GM18951 (cell line): ENCODE measurements at regions not wholly inside any gene's neighbourhood (a gene's known extent, or its start where the extent isn't known, plus 50 kb on each side); places are given as distances from the start of the nearest gene placed in this dataset.
"Not testable (repeated sequence)": the region's sequence is repeated elsewhere in the genome, so short reads cannot be mapped to it uniquely, and the experiment has no call there.

Source experiments
- POLR2A ChIP-seq: IDR thresholded peaks from 4 replicates; pipeline ENCODE4 v1.6.1; 2011; ENCODE audit warnings: mild to moderate bottlenecking; ENCODE audit not compliant: insufficient read length, insufficient read depth; ENCODE audit errors: extremely low read depth
- in situ Hi-C: fragments of 300-500 bp; cut with MboI; formaldehyde crosslinking; loops from one replicate; pipeline ENCODE4 v1.12.0; 2022; ENCODE audit warnings: low sequenced_read_pairs, mixed read lengths, inconsistent platforms; ENCODE audit not compliant: unreplicated experiment

- TF ChIP-seq POLR2A = no peak
- in situ Hi-C loops = no loop called here
These were observed 311.1 kb downstream of the C6orf118 start for GRCh38 chr6:164998297-164998696.

- TF ChIP-seq POLR2A = no peak
- in situ Hi-C loops = no loop called here
These were observed 312.6 kb downstream of the C6orf118 start for GRCh38 chr6:164996838-164997237.

GRCh38 chr6:164991573-164991972, 317.8 kb downstream of the C6orf118 start:
- in situ Hi-C loops = no loop called here
- no peak for TF ChIP-seq POLR2A

- TF ChIP-seq POLR2A = no peak
- in situ Hi-C loops = no loop called here
These were observed 318.5 kb downstream of the C6orf118 start for GRCh38 chr6:164990901-164991300.

- TF ChIP-seq POLR2A = no peak
- in situ Hi-C loops = no loop called here
These were observed 327.0 kb downstream of the C6orf118 start for GRCh38 chr6:164982389-164982788.

GRCh38 chr6:164967102-164967501, 342.3 kb downstream of the C6orf118 start:
- no peak for TF ChIP-seq POLR2A
- in situ Hi-C loops = no loop called here

- in situ Hi-C loops = no loop called here
These were observed 346.6 kb downstream of the C6orf118 start for GRCh38 chr6:164962805-164963204.

GRCh38 chr6:164947164-164947563, 362.2 kb downstream of the C6orf118 start:
- no peak for TF ChIP-seq POLR2A
- in situ Hi-C loops = no loop called here

More at GRCh38 chr6:164962805-164963204, 346.6 kb downstream of the C6orf118 start:
- no peak for TF ChIP-seq POLR2A

GRCh38 chr6:164942271-164942670, 367.1 kb downstream of the C6orf118 start:
- in situ Hi-C loops = no loop called here
- TF ChIP-seq POLR2A = no peak

GRCh38 chr6:164933238-164933794, 376.1 kb downstream of the C6orf118 start:
- in situ Hi-C loops = not testable (repeated sequence)

- TF ChIP-seq POLR2A = no peak
- in situ Hi-C loops = no loop called here
These were observed 379.9 kb downstream of the C6orf118 start for GRCh38 chr6:164929408-164929977.

GRCh38 chr6:164928728-164929407, 380.5 kb downstream of the C6orf118 start:
- TF ChIP-seq POLR2A = no peak
- in situ Hi-C loops = no loop called here

GRCh38 chr6:164928057-164928727, 381.2 kb downstream of the C6orf118 start:
- no peak for TF ChIP-seq POLR2A
- in situ Hi-C loops = no loop called here
